NT2/D1 (cell line): ENCODE measurements at regions not wholly inside any gene's neighbourhood (a gene's known extent, or its start where the extent isn't known, plus 50 kb on each side); places are given as distances from the start of the nearest gene placed in this dataset.

ENCODE experiments used
- YY1 ChIP-seq: IDR thresholded peaks from 2 replicates; pipeline ENCODE4 v1.6.1; 2011; ENCODE audit not compliant: insufficient read length, insufficient read depth
- ZNF274 ChIP-seq: IDR thresholded peaks from 2 replicates; pipeline ENCODE4 v1.6.1; 2011; ENCODE audit warnings: mild to moderate bottlenecking, low read depth, low read length

- TF ChIP-seq YY1 = no peak
- no peak for TF ChIP-seq ZNF274
These were observed 349.3 kb upstream of the PLXNA2 start for GRCh38 chr1:208593306-208594006.
